HG03521 (cell line): ENCODE measurements at regions not wholly inside any gene's neighbourhood (a gene's known extent, or its start where the extent isn't known, plus 50 kb on each side); places are given as distances from the start of the nearest gene placed in this dataset.

Experiments
- ATAC-seq: cut with Tn5 transposase; IDR thresholded peaks from one replicate; pipeline ENCODE4 v1.9.1; 2021; ENCODE audit warnings: mild to moderate bottlenecking, moderate library complexity; ENCODE audit not compliant: unreplicated experiment

DNA sequence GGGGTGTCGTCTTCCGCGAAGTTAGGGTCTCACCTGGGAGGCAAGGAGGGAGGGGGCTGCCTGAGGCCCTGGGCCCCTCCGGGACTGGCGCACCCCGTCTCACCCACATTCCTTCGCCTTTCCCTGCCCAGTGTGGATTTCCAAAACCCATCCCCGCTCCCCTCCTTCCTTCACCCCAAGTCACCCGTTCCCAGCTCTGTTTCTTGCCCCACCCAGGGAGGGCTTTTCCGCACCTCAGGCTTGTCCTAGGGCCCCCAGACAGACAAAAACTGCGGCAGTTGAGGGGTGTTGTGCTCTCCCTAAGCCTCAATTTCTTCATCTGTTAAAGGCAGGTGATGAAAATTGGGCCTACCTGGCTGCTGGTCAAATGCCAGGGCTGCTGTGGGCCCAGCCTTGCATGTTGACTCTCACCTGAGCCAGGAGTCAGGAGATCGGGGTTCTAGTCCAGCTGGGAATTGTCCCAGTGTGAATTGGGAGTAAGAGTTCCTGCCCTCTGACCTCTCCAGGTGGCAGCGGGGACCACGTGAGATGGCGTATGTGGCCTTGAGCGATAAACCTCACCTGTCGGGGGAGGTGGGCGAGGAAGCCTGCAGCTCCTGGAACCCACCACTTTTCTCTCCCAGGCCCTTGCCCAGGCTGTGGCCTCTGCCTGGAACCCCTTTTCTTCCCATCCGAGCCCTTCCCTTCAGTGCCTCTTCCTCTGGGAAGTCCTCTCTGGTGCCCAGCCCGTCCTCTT lies 143.4 kb upstream of the IER5L start:
- ATAC-seq: no peak

DNA sequence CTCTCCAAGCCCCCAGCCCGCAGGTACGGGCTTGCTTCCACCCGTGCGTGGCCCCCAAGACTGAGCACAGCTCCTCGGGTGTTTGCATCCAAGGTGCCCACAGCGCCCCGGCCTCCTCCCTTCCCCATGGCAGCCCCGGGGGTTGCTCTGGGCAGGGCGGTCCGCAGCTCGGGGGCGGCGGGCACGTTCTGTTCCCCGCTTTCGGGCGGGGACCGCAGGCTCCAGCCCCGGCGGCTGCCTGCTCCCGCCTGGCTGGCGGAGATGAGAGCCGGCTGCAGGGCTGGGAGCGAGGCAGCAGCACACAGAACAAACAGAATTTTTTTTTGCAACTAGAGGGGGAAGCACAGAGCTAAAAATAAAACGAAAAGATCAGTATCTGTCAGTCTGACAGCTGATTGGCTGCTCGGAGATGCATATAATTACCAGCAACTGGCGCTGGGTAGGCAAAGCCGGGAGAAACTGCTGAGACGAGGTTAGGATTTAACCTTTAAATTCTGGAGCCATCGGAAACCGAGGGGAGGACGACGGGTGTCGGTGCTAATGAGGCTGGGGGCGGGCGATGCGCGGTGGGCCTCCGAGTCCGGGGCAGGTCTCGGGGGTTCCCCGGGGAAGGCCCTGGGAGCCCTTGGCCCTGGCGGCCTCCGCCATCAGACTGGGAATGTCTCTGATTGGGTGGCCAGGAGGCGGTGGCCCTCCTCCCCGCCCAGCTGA lies 142.7 kb upstream of the IER5L start:
- ATAC-seq: no peak

DNA sequence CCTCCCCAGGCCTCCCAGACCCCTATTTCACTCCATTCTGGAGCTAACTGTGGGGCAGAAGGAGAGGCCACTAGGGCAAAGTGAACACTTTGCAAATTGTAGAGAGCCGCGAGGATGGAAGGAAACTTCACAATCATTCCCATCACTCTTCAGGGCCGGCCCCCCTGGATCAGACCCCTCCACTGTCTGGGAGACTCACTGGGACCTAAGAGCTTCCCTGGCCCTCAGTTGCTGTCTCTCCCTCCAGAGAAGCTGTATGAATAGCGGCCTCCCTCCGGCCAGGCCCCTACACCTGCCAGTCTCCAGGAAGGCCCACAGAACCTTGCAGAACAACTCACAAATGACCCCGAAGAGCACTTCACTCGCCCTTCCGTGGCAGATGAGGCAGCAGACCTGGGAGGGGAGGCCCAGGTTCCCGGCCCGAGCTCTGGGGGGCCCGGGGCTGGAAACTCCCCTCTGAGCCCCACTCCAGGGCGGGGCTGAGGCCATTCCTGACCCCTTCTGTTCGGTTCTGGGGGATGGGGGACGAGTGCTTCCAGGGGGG lies 141.9 kb upstream of the IER5L start:
- no peak for ATAC-seq

DNA sequence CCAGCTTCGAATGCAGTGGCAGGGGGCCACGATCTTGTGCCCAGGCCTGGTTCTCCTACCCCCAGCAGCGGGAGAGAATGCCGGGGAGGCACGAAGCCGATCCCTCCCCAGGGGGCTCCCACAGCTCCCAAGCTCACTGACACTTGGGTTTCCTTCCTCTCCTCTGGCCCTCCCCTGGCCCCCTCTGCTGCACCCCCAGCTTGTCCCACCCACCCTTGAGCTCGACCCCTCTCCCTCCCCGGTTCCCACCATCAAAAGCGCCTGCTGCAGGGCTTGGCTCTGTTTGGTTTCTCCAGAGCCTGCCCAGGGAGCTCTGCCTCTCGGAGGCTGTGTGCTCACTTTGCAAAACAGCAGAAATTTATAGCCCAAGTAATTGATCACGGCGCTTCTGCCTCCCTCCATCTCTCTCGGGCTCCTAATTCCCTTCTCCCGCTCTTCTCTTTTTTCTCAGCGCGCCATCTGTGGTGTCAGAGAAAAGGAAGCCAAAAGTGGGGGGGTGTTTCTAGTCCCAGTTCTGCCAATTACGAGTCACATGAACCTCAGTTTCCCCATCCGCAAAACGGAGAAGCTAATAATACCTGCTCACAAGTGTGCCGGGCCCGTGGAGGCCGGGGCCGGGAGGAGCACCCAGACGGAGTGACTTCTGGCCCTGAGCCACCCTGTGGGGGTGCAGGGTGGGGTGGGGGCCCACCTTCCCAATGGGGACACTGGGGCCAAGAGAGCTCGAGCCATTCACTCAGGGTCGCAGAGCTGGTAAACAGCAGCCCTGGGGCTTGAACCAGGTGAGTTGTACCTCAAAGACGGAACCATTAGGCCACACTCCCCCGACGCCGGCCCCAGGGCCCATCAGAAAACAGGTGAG lies 141.2 kb upstream of the IER5L start:
- no peak for ATAC-seq

DNA sequence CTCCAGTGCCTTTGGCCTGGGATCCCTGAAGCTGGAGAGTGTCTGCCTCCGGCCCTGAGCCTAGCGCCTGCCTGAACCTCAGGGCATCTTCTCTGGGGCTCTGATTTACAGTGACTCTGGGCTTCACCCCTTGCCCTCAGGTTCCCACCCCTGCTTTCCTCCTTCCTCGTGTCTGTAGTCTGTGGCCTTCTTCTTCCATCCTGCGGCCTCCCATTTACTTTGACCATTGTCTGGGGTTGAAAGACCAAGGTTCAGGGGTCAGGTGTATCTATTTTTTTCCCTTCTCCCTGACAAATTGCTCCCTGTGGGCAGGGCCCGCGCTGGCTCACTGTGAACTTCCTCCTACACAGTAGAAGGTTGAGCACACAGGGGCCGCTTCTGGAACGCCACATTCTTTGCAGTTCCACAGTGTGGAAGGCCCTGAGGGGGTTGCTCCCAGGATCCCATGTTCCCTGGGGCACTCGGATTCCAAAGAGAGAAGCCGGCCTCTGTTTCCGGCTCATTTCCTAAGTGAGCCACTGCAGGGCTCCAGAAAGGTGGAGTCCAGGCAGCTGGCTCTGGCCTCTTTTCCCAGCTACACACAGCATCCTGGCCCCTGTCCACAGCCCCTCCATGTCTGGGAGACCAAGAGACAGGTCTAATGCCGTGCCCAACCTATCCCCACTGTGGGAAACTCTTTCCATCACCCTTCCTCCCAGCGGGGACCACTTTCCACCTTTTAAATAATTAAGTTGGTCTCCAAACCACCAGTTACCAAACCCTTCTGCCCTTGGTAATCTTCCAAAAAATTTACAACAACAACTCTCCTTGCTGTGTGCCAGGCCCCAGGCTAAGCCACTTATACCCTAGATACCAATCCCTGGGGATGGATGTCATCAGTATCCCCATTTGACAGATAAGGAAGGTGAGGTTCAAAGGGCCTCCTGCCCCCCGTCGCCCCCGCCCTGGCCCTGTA lies 140.3 kb upstream of the IER5L start:
- no peak for ATAC-seq

DNA sequence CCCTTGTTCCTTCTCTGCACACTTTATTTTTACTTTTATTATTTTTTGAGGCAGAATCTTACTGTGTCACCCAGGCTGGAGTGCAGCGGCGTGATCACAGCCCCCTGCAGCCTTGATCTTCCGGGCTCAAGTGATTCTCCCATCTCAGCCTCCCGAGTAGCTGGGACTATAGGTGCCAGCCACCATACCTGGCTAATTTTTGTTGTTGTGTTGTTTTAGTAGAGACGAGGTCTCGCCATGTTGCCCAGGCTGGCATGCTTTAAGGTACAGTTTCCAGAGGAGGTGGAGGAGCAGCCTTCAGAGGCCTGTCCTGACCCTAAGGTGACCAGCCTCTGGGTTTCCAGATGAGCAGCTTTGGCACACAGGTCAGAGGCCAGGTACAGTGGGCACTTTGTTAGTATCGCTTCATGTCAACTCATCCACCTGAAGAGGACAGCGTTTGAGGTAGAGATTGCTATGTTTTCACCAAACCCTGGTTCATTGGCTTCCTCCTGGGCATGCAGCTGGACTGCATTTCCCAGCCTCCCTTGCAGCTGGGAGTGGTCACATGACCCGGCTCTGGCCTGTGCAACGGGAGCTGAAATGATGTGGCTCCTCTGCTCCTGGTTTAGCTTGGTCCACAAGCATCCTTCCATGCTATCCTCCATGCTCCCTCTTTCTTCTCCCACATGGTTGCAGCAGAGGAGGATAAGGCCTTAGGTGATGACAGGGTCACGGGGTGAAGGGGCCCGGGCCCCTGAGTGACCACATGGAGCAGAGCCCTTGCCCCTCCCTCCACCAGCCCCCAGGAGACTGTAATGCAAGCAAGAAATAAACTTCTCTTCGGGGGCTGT lies 139.3 kb upstream of the IER5L start:
- ATAC-seq: no peak

DNA sequence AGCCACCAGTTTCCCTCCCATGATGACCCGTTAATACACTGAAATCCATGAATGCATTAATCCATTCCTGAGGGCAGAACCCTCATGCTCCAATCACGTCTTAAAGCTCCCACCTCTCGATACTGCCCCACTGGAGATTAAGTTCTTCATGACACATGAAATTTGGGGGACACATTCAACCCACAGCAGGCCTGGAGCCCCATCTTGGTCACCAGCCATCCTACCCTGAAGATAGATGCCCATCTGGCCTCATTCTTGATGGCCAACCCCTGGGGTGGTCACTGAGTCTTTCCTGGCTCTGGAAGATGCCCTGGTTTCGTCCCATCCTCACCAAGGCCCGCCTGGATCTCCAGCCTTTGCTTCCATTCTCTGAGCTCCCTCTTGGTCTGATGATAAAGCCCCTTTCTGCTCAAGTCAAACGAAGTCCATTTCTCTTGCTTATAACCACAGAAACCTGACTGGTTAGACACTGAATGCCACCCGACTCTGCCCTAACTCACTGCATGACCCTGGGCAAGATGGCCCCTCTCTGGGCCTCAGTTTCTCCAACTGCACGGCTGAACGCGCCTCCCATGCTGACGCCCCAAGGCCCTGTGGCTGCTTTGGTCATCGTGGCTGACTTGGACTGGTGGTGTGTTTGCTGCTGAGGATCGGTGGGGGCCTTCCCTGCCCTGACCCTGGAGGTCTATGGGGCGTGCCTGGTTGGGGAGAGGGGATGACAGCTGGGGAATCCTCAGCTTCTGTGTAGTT lies 138.4 kb upstream of the IER5L start:
- ATAC-seq: no peak

DNA sequence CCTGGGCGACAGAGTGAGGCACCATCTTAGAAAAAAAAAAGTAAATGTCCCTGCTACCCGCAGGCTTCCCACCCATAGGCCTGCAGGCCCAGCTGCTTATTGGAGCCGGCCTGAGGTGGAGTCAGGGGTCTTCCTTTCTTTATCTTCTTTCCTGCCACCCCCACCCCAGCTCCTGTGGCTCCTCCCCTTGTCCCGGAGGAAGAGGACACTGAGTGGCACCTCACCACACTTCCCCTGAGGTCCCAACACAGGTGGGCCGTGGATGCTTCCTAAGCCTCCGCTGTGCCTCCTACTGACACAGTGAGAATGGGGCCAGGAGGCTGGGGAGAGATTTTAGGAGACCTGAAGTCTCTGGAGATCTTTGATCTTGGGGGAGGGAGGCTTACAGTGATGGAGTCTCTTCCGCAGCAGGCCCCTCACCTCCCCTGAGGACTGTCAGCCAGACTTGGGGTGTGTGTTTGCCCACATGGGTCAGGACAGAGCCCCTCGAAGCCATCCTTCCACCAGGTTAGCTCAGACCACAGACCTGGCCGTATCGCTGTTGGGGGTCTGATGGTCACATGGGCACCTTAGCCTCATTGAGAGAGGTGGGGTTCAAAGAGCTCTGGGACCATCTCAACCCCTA lies 135.4 kb upstream of the IER5L start:
- ATAC-seq: no peak

DNA sequence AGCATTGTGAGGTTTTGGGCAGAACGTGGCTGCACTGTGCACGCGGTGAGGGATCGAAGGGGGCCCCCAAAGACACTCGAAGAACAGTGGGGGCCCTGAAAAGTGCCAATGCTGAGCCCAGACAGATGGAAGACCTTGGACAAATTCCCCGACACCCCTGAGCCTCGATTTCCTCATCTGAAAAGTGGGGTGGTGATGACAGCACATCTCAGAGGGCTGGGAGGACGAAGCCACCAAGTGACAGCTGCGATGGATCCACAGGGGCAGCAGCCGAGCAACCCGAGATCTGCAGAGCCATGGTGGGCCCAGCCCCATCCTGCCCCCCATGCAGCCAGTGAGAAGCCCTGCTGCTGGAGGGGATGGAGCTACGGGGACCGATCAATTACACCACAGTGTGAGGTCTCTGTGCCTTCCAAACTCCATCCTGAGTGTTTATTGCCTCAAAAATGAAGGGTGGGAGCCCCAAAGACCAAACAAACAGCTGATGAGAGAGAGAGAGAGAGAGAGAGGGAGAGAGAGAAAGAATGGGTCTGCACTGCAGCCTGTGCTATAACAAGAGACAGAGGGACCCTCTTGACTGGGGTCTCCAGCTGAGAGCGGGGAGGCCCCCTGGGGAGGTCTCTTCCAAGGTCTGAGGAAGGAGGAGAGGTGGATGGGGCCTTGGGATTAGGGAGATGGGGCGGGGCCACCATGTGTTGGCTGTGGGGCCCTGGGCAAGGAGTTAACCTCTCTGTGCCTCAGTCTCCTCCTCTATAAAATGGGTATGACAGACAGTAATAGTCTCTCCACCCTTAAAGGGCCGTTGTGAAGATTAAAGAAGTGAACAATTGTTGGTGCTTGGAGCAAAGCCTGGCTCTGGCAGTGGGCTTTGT lies 134.4 kb upstream of the IER5L start:
- ATAC-seq: no peak

DNA sequence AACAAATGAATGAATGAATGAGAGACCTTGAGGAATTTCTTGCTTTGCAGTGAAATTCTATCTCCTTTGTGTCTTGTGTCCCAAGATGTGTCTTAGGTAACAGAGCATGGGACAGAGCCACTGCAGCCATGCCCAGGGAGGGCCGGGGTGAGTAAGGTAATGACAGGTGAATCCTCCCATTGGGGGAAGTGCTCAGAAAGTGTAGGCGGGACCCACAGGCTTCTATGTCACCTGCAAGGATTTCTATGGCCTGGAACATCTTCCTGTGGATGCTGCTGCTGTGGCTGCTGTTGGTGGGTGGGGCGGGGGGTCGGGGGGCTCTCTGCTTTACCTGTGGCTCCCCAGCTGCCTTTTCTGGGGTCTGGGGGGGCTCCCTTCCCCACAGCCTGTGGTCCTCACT lies 133.6 kb upstream of the IER5L start:
- ATAC-seq: no peak

DNA sequence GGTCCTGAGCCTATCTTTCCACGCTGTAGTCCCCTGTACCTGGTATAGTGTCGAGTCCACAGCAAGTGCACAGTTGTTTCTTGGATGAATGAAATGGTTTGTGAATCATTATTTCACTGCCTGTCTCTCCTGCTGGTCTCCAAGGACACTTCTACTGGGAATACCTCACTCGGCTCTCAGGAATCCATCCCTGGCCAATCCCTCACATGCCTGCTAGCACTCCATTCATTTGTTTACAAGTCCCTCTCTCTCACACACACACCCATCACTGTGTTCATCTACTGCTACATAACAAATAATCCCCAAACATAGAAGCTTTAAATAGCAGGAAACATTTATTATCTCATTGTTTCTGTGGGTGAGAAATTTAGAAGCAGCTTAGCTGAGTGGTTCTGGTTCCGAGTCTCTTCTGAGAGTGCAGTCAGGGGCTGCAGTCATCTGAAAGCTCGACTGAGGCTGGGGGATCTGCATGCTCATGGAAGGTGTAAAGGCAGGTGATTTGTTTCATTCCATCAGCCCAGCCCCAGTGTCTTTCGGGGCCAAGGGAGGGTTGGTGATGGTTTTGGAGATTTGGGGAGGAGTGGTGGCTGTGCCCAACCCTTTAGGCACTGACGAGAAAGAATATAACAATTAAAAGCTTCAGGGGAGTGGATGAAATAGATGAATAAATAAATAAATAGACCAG lies 132.7 kb upstream of the IER5L start:
- no peak for ATAC-seq

DNA sequence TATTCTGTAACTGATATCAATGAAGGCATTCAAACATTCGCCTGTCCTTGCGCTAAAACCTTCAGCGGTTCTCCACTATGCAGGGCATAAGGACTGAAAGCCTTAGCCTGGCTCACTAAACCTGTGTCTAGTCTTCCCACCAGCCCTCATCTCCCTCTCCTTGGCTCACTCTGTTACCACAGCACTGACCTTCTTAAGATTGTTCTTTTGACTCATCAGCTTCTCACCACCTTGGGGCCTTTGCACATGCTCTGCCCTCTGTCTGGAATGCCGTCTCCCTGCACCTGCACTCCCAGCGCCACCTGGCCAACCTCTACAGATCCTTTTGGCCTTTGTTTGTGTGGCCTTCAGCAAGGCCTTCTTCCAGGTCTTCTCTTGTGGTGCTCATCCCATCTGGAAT lies 131.8 kb upstream of the IER5L start:
- no peak for ATAC-seq

DNA sequence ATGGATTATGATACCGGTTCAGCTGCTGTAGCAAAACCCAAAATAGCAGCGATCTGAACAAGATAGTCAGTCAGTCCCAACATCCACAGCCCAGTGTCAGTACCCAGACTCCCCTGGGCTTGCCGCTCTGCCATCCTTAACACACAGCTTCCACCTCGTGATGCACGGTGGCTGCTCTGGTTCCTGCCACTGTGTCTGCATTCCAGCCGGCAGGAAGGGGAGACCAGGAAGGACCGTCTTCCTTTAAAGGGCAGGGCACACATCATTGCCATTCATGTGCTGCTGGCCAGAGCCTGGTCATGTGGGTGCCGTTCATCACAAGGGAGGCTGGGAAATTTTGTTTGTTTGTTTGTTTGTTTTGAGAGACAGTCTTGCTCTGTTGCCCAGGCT lies 131.0 kb upstream of the IER5L start:
- no peak for ATAC-seq

DNA sequence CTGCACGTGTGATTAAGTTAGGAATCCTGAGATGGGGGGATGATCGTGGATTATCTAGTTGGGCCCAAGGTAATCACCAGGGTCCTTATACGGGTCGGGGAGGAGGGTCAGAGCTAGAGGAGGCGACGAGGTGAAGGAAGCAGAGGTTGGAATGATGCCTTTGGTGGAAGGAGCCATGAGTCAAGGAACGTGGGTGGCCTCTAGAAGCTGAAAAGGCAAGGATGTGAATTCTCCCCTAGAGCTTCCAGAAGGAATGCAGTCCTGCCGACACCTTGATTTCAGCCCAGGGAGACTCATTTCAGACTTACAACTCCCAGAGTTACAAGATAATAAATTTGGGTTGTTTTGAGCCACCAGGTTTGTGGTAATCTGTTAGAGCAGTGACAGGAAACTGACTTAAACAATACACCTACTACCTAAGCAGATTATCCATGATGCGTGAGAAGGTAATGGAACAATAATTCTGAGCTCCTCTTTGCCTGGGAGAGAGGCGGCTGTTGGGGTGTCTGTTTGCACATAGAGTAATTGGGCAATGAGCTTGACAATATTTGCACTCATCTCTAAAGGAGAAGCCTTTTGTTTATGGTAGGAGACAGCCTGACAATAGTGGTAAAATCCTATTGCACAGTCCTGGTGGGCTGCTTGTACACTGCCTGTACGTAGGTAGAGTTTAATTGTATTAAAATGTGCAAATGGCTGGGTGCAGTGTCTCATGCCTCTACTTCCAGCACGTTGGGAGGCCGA lies 129.3 kb upstream of the IER5L start:
- ATAC-seq: no peak

DNA sequence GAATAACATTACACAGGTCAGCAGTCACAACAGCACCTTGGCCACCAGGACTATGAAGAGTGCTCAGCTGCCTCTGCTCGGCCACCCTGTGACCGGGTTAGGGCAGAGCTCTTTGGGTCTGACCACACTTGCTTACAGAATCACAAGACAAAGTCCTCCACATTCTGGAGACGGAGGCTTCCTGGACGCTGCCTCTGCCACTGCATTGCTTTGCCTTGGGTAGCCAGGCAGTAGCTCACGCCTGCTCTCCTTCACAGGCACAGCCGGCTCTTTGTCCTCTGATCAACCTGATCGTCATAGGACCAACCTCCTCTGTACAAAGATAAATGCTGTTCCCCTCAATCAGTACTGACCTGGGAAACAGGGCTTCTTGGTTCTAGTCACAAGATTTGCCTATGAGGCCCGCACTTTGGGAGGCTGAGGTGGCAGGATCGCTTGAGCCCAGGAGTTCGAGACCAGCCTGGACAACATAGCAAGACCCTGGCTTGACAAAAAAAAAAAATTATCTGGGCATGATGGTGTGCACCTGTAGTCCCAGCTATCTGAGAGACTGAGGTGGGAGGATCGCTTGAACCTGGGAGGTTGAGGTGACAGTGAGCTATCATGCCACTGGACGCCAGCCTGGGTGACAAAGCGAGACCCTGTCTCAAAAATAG lies 128.4 kb upstream of the IER5L start:
- ATAC-seq: no peak

DNA sequence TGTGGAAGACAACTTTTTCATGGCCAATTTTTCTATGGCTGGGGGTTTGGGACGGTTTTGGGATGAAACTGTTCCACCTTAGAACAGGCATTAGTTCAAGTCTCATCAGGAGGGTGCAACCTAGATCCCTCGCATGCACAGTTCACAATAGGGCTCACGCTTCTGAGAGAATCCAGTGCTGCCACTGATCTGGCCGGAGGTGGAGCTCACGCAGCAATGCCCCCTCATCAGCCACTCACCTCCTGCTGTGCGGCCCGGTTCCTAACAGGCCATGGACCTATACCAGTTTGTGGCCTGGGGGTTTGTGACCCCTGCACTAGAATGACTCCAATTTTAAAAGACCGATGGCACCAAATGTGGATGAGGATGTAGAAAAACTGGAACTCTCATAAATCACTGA lies 127.2 kb upstream of the IER5L start:
- ATAC-seq: no peak
